Lung (tissue), 11 donors: ENCODE measurements at regions not wholly inside any gene's neighbourhood (a gene's known extent, or its start where the extent isn't known, plus 50 kb on each side); places are given as distances from the start of the nearest gene placed in this dataset.

Experiments used
- ATAC-seq: fragments of 200-7000 bp; cut with Tn5 transposase; one replicate; pipeline ENCODE4 v1.9.1; 2020; ENCODE audit warnings: moderate number of reproducible peaks; ENCODE audit not compliant: insufficient read depth, low FRiP score
- DNase-seq, 3 donors: peaks; one replicate each; pipeline ENCODE4 v3.0.0-alpha.2; 2013 to 2017
- H3K27ac ChIP-seq, 2 donors: one replicate each; pipeline ENCODE4 v1.5.1; 2013; ENCODE audit warnings: mild to moderate bottlenecking in 2 of 2, moderate library complexity in 2 of 2, control low read depth in 1 of 2, inconsistent platforms in 1 of 2, low read depth in 1 of 2, low read length in 1 of 2
- H3K27me3 ChIP-seq, 3 donors: one replicate each; pipeline ENCODE4 v1.5.1; 2013; ENCODE audit warnings: low read length in 2 of 3; ENCODE audit not compliant: control insufficient read depth in 3 of 3, insufficient read depth in 3 of 3
- H3K36me3 ChIP-seq, 4 donors: one replicate each; pipeline ENCODE4 v1.5.1; 2013; ENCODE audit warnings: low read length in 4 of 4, mild to moderate bottlenecking in 1 of 4, moderate library complexity in 1 of 4; ENCODE audit not compliant: control insufficient read depth in 4 of 4, insufficient read depth in 4 of 4
- H3K4me1 ChIP-seq, 5 donors: one replicate each; pipeline ENCODE4 v1.5.1; 2013; ENCODE audit warnings: low read length in 5 of 5, mild to moderate bottlenecking in 2 of 5, moderate library complexity in 1 of 5; ENCODE audit not compliant: control insufficient read depth in 5 of 5, insufficient read depth in 5 of 5
- H3K4me3 ChIP-seq: one replicate; pipeline ENCODE4 v1.5.1; 2013; ENCODE audit warnings: mild to moderate bottlenecking, control low read depth, moderate library complexity
- H3K9ac ChIP-seq, 2 donors: one replicate each; pipeline ENCODE4 v1.5.1; 2013; ENCODE audit warnings: low read length in 2 of 2, control low read depth in 1 of 2; ENCODE audit not compliant: insufficient read depth in 1 of 2
- H3K9me3 ChIP-seq, 4 donors: one replicate each; pipeline ENCODE4 v1.5.1; 2013; ENCODE audit warnings: low read length in 3 of 4, mild to moderate bottlenecking in 1 of 4, moderate library complexity in 1 of 4; ENCODE audit not compliant: control insufficient read depth in 4 of 4, insufficient read depth in 3 of 4
- CTCF ChIP-seq: IDR thresholded peaks from 2 replicates; pipeline ENCODE4 v1.5.1; 2012; ENCODE audit warnings: mild to moderate bottlenecking; ENCODE audit errors: control extremely low read depth, extremely low read depth
- WGBS, 2 donors: extraction: QIAGEN DNeasy Blood & Tissue Kit; methylation state at CpG; one replicate each; pipeline ENCODE4 v1.1.7; 2013; 5-methylcytosine and 5-hydroxymethylcytosine counted together
- donor health status: control.
- donor health status: control.
- donor health status: Bipolar disorder and iron deficiency.
- donor health status: healthy.
- donor health status: DM: yes; HTN: yes; CAD: no.

- 82 to 84% methylated on average over 23 to 24 of the region's 24 CpGs for WGBS, 2 donors
- Histone ChIP-seq H3K36me3 (no peaks in the 10 kb centered on the region), H3K27ac (no peak overlapping the region), H3K9ac (no peak overlapping the region), H3K9me3 (peaks cover 0 to 6% (median 0%) of the 10 kb centered on the region in 4 donors), H3K4me1 (no peaks in the 10 kb centered on the region), H3K27me3 (no peaks in the 10 kb centered on the region), H3K4me3 (no peak overlapping the region)
- TF ChIP-seq CTCF, result no peak
- DNase-seq (no peak), ATAC-seq (no peak)
These were observed 931.6 kb downstream of the BRD1 start for GRCh38 chr22:48895831-48896765.

GRCh38 chr22:48895336-48895735 is 932.3 kb downstream of the BRD1 start:
- Histone ChIP-seq H3K9me3 (peaks cover 0 to 6% (median 0%) of the 10 kb centered on the region in 4 donors), H3K9ac (no peak overlapping the region), H3K27ac (no peak overlapping the region), H3K4me1 (no peaks in the 10 kb centered on the region), H3K36me3 (no peaks in the 10 kb centered on the region), H3K27me3 (peaks cover 0 to 2% (median 0%) of the 10 kb centered on the region in 3 donors), H3K4me3 (no peak overlapping the region)
- WGBS, 2 donors, result 76 to 87% methylated on average over 9 of the region's 9 CpGs
- TF ChIP-seq CTCF, result no peak
- ATAC-seq (no peak), DNase-seq (no peak)

- Histone ChIP-seq H3K36me3 (no peaks in the 10 kb centered on the region), H3K9ac (no peak overlapping the region), H3K4me1 (no peaks in the 10 kb centered on the region), H3K27ac (no peak overlapping the region), H3K27me3 (peaks cover 0 to 2% (median 0%) of the 10 kb centered on the region in 3 donors), H3K9me3 (peaks cover 0 to 6% (median 0%) of the 10 kb centered on the region in 4 donors), H3K4me3 (no peak overlapping the region)
- no peak for ATAC-seq
- 86 to 91% methylated on average over 14 of the region's 14 CpGs for WGBS, 2 donors
- no peak for TF ChIP-seq CTCF
- no peak for DNase-seq
These were observed 932.8 kb downstream of the BRD1 start for GRCh38 chr22:48894804-48895250.
